ENCODE measurements at regions not wholly inside any gene's neighbourhood (a gene's known extent, or its start where the extent isn't known, plus 50 kb on each side); places are given as distances from the start of the nearest gene placed in this dataset.

GRCh38 chr5:117271656-117272055 is 697.0 kb upstream of the SEMA6A start:
- Histone ChIP-seq H3K9me3 (ENCODE audit: control insufficient read depth in 2 of 2, insufficient read depth in 1 of 2, low read depth in 1 of 2, low read length in 1 of 2) (peaks cover 0 to 7% of the 10 kb centered on the region in 2 donors), H3K27ac (ENCODE audit: low read depth in 1 of 3, low read length in 2 of 3) (no peak overlapping the region), H3K27me3 (ENCODE audit: control insufficient read depth in 3 of 3, insufficient read depth in 3 of 3, low read length in 3 of 3) (no peaks in the 10 kb centered on the region), H3K4me3 (ENCODE audit: low read depth in 1 of 3, low read length in 3 of 3) (no peak overlapping the region), H3K4me1 (ENCODE audit: control insufficient read depth in 3 of 3, insufficient read depth in 2 of 3, low read depth in 1 of 3, low read length in 2 of 3) (no peaks in the 10 kb centered on the region), H3K36me3 (ENCODE audit: control insufficient read depth in 3 of 3, insufficient read depth in 2 of 3, low read depth in 1 of 3, low read length in 3 of 3) (no peaks in the 10 kb centered on the region)
- FAIRE-seq (no peak), DNase-seq (no peak)
- 73 to 88% (median 81%) methylated on average over 2 of the region's 2 CpGs for WGBS, 3 donors

GRCh38 chr5:117266280-117266679 is 691.7 kb upstream of the SEMA6A start:
- Histone ChIP-seq H3K4me3 (ENCODE audit: low read depth in 1 of 3, low read length in 3 of 3) (no peak overlapping the region), H3K27ac (ENCODE audit: low read depth in 1 of 3, low read length in 2 of 3) (no peak overlapping the region), H3K9me3 (ENCODE audit: control insufficient read depth in 2 of 2, insufficient read depth in 1 of 2, low read depth in 1 of 2, low read length in 1 of 2) (peaks cover 0 to 5% of the 10 kb centered on the region in 2 donors), H3K36me3 (ENCODE audit: control insufficient read depth in 3 of 3, insufficient read depth in 2 of 3, low read depth in 1 of 3, low read length in 3 of 3) (no peaks in the 10 kb centered on the region), H3K4me1 (ENCODE audit: control insufficient read depth in 3 of 3, insufficient read depth in 2 of 3, low read depth in 1 of 3, low read length in 2 of 3) (no peaks in the 10 kb centered on the region), H3K27me3 (ENCODE audit: control insufficient read depth in 3 of 3, insufficient read depth in 3 of 3, low read length in 3 of 3) (no peaks in the 10 kb centered on the region)
- no peak for FAIRE-seq
- no peak for DNase-seq

- 67 to 69% (median 67%) methylated on average over 1 of the region's 1 CpG for WGBS, 3 donors
- peaks cover 0 to 5% of the 10 kb centered on the region in 2 donors for H3K9me3 ChIP-seq (ENCODE audit: control insufficient read depth in 2 of 2, insufficient read depth in 1 of 2, low read depth in 1 of 2, low read length in 1 of 2)
- H3K27ac ChIP-seq (ENCODE audit: low read depth in 1 of 3, low read length in 2 of 3): no peak overlapping the region
- DNase-seq: no peak
- H3K36me3 ChIP-seq (ENCODE audit: control insufficient read depth in 3 of 3, insufficient read depth in 2 of 3, low read depth in 1 of 3, low read length in 3 of 3): no peaks in the 10 kb centered on the region
- FAIRE-seq: no peak
- no peaks in the 10 kb centered on the region for H3K4me1 ChIP-seq (ENCODE audit: control insufficient read depth in 3 of 3, insufficient read depth in 2 of 3, low read depth in 1 of 3, low read length in 2 of 3)
- H3K27me3 ChIP-seq (ENCODE audit: control insufficient read depth in 3 of 3, insufficient read depth in 3 of 3, low read length in 3 of 3): no peaks in the 10 kb centered on the region
- H3K4me3 ChIP-seq (ENCODE audit: low read depth in 1 of 3, low read length in 3 of 3): no peak overlapping the region
Observed at GRCh38 chr5:117263231-117263630, 688.6 kb upstream of the SEMA6A start.

- FAIRE-seq: no peak
Observed at GRCh38 chr5:117262572-117263131, 688.0 kb upstream of the SEMA6A start.

GRCh38 chr5:117261948-117262571 is 687.4 kb upstream of the SEMA6A start:
- Histone ChIP-seq H3K27ac (ENCODE audit: low read depth in 1 of 3, low read length in 2 of 3) (no peak overlapping the region), H3K36me3 (ENCODE audit: control insufficient read depth in 3 of 3, insufficient read depth in 2 of 3, low read depth in 1 of 3, low read length in 3 of 3) (no peaks in the 10 kb centered on the region), H3K4me1 (ENCODE audit: control insufficient read depth in 3 of 3, insufficient read depth in 2 of 3, low read depth in 1 of 3, low read length in 2 of 3) (no peaks in the 10 kb centered on the region), H3K4me3 (ENCODE audit: low read depth in 1 of 3, low read length in 3 of 3) (no peak overlapping the region), H3K9me3 (ENCODE audit: control insufficient read depth in 2 of 2, insufficient read depth in 1 of 2, low read depth in 1 of 2, low read length in 1 of 2) (peaks cover 0 to 5% of the 10 kb centered on the region in 2 donors), H3K27me3 (ENCODE audit: control insufficient read depth in 3 of 3, insufficient read depth in 3 of 3, low read length in 3 of 3) (no peaks in the 10 kb centered on the region)
- whole genome bisulfite sequencing, 3 donors: 80 to 86% (median 85%) methylated on average over 7 of the region's 7 CpGs
- no peak for DNase-seq
- no peak for FAIRE-seq

More at GRCh38 chr5:117262572-117263131, 688.0 kb upstream of the SEMA6A start:
- peaks cover 0 to 5% of the 10 kb centered on the region in 2 donors for H3K9me3 ChIP-seq (ENCODE audit: control insufficient read depth in 2 of 2, insufficient read depth in 1 of 2, low read depth in 1 of 2, low read length in 1 of 2)
- no peak overlapping the region for H3K27ac ChIP-seq (ENCODE audit: low read depth in 1 of 3, low read length in 2 of 3)
- H3K36me3 ChIP-seq (ENCODE audit: control insufficient read depth in 3 of 3, insufficient read depth in 2 of 3, low read depth in 1 of 3, low read length in 3 of 3): no peaks in the 10 kb centered on the region
- 44 to 53% (median 48%) methylated on average over 4 of the region's 4 CpGs for WGBS, 3 donors
- no peaks in the 10 kb centered on the region for H3K27me3 ChIP-seq (ENCODE audit: control insufficient read depth in 3 of 3, insufficient read depth in 3 of 3, low read length in 3 of 3)
- H3K4me3 ChIP-seq (ENCODE audit: low read depth in 1 of 3, low read length in 3 of 3): no peak overlapping the region
- H3K4me1 ChIP-seq (ENCODE audit: control insufficient read depth in 3 of 3, insufficient read depth in 2 of 3, low read depth in 1 of 3, low read length in 2 of 3): no peaks in the 10 kb centered on the region
- DNase-seq: no peak

DNA sequence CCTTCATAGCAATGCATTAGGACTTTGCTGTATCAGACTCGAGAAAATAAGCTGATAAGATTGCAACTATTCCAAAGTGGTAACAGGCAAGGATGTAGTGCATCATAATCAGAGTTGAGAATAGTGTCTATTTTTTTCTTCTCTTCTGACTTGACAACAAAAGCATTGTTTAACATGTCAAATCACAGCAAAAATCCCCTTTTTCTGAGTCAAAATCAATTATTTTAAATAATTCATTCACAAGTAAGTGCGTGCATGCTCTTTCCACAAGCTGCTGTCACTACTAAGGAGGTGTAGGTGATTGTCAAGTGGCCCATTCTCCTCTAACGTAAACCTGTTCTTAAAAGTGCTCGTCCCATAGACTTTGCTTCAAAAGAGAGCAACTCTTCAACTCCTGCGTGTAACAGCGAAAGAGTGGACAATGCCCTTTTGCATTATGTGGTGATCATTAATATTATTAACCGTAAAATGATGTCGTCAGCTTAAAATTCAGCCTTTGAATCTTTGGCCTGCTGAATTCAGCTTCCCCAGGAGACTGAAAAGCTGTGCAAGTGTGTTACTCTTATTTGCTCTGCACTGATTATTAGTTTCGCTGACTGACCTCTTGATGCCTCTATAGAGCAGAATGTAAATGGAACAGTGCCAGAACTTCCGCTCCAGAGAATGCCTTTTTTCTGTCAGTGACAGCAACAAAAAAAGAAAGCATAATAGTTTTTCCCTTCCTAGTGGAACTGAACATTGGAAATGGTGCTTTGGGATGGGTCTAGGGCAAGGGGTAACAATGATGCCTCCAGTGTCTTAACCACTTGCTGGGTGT is 680.8 kb upstream of the SEMA6A start:
- no peak overlapping the region for H3K27ac ChIP-seq (ENCODE audit: low read depth in 1 of 3, low read length in 2 of 3)
- no peaks in the 10 kb centered on the region for H3K4me1 ChIP-seq (ENCODE audit: control insufficient read depth in 3 of 3, insufficient read depth in 2 of 3, low read depth in 1 of 3, low read length in 2 of 3)
- H3K36me3 ChIP-seq (ENCODE audit: control insufficient read depth in 3 of 3, insufficient read depth in 2 of 3, low read depth in 1 of 3, low read length in 3 of 3): no peaks in the 10 kb centered on the region
- FAIRE-seq: no peak
- no peak for DNase-seq
- H3K4me3 ChIP-seq (ENCODE audit: low read depth in 1 of 3, low read length in 3 of 3): no peak overlapping the region
- 77 to 79% (median 79%) methylated on average over 10 of the region's 10 CpGs for WGBS, 3 donors
- no peaks in the 10 kb centered on the region for H3K9me3 ChIP-seq (ENCODE audit: control insufficient read depth in 2 of 2, insufficient read depth in 1 of 2, low read depth in 1 of 2, low read length in 1 of 2)
- H3K27me3 ChIP-seq (ENCODE audit: control insufficient read depth in 3 of 3, insufficient read depth in 3 of 3, low read length in 3 of 3): no peaks in the 10 kb centered on the region

GRCh38 chr5:117252566-117252965 is 677.9 kb upstream of the SEMA6A start:
- FAIRE-seq: no peak
- Histone ChIP-seq H3K4me3 (ENCODE audit: low read depth in 1 of 3, low read length in 3 of 3) (no peak overlapping the region), H3K9me3 (ENCODE audit: control insufficient read depth in 2 of 2, insufficient read depth in 1 of 2, low read depth in 1 of 2, low read length in 1 of 2) (no peaks in the 10 kb centered on the region), H3K4me1 (ENCODE audit: control insufficient read depth in 3 of 3, insufficient read depth in 2 of 3, low read depth in 1 of 3, low read length in 2 of 3) (no peaks in the 10 kb centered on the region), H3K27ac (ENCODE audit: low read depth in 1 of 3, low read length in 2 of 3) (no peak overlapping the region), H3K36me3 (ENCODE audit: control insufficient read depth in 3 of 3, insufficient read depth in 2 of 3, low read depth in 1 of 3, low read length in 3 of 3) (no peaks in the 10 kb centered on the region), H3K27me3 (ENCODE audit: control insufficient read depth in 3 of 3, insufficient read depth in 3 of 3, low read length in 3 of 3) (no peaks in the 10 kb centered on the region)
- DNase-seq: no peak

DNA sequence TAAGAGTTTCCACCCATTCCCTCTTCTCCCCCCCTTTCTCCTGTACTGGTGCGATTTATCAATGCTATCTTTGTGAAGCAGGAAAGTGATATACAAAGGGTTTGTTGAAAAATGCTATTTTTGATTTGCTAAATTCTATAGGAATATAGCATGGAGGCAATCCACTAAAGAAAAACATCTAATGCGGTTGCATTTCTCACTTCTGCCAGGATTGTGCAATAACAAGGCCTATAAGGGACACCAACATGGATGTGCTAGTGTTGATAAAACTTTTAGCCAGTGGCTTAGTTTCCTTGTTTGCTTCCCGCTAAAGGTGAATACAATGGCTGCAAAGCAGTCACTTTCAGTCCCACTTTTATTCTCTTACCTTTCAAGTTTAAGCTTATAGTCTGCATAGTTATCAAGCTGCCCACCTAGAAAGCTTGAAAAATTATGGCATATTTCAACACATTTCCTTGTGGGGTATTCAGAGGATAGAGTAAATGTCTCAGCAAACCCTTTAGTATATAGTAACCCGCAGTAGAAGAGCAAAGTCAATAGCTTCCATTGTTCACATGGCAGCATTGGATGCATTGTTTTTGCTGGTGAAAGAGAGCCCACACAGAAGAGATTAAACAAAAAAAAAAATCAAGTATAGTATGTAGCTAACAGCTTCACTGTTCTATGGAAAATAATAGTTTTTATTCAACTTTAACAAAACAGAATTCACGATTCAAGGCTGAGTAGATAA is 674.6 kb upstream of the SEMA6A start:
- no peak for DNase-seq
- FAIRE-seq: no peak
- Histone ChIP-seq H3K4me1 (ENCODE audit: control insufficient read depth in 3 of 3, insufficient read depth in 2 of 3, low read depth in 1 of 3, low read length in 2 of 3) (no peaks in the 10 kb centered on the region), H3K27me3 (ENCODE audit: control insufficient read depth in 3 of 3, insufficient read depth in 3 of 3, low read length in 3 of 3) (no peaks in the 10 kb centered on the region), H3K4me3 (ENCODE audit: low read depth in 1 of 3, low read length in 3 of 3) (no peak overlapping the region), H3K36me3 (ENCODE audit: control insufficient read depth in 3 of 3, insufficient read depth in 2 of 3, low read depth in 1 of 3, low read length in 3 of 3) (no peaks in the 10 kb centered on the region), H3K9me3 (ENCODE audit: control insufficient read depth in 2 of 2, insufficient read depth in 1 of 2, low read depth in 1 of 2, low read length in 1 of 2) (no peaks in the 10 kb centered on the region), H3K27ac (ENCODE audit: low read depth in 1 of 3, low read length in 2 of 3) (no peak overlapping the region)
- 74 to 86% (median 78%) methylated on average over 5 of the region's 5 CpGs for WGBS, 3 donors
